MM.1S (cell line): ENCODE measurements at regions not wholly inside any gene's neighbourhood (a gene's known extent, or its start where the extent isn't known, plus 50 kb on each side); places are given as distances from the start of the nearest gene placed in this dataset.

Source experiments
- DNase-seq: peaks from one replicate; pipeline ENCODE4 v3.0.0-alpha.2; 2015
- H2AFZ ChIP-seq: fragments of 300-600 bp; sonication (generic); 2 replicates; pipeline ENCODE4 v1.6.0; 2016; ENCODE audit warnings: antibody characterized with exemption, low read length
- H3F3A ChIP-seq: fragments of 300-600 bp; sonication (generic); 2 replicates; pipeline ENCODE4 v1.6.1; 2016; ENCODE audit warnings: mild to moderate bottlenecking, antibody characterized with exemption, low read length, moderate library complexity, mixed read lengths; ENCODE audit not compliant: insufficient read depth
- H3K27ac ChIP-seq: fragments of 300-600 bp; sonication (generic); 2 replicates; pipeline ENCODE4 v1.5.1; 2016; ENCODE audit warnings: mild to moderate bottlenecking, low read length
- H3K27me3 ChIP-seq: fragments of 300-600 bp; sonication (generic); replicated peaks from 2 replicates; pipeline ENCODE4 v1.6.0; 2016; ENCODE audit warnings: low read length; ENCODE audit not compliant: insufficient read depth
- H3K36me3 ChIP-seq: fragments of 300-600 bp; sonication (generic); replicated peaks from 2 replicates; pipeline ENCODE4 v1.6.1; 2016; ENCODE audit warnings: mild to moderate bottlenecking, low read length, mixed read lengths; ENCODE audit not compliant: insufficient read depth
- H3K4me1 ChIP-seq: fragments of 300-600 bp; sonication (generic); 2 replicates; pipeline ENCODE4 v1.6.1; 2016; ENCODE audit warnings: low read length, mixed read lengths
- H3K4me2 ChIP-seq: fragments of 300-600 bp; sonication (generic); 2 replicates; pipeline ENCODE4 v1.6.0; 2016; ENCODE audit warnings: low read depth, low read length
- H3K4me3 ChIP-seq: fragments of 300-600 bp; sonication (generic); 2 replicates; pipeline ENCODE4 v1.5.1; 2016; ENCODE audit warnings: low read length, mixed read lengths
- H3K79me2 ChIP-seq: fragments of 300-600 bp; sonication (generic); 2 replicates; pipeline ENCODE4 v1.6.1; 2016; ENCODE audit warnings: mixed run types, low read length, mixed read lengths
- H3K9ac ChIP-seq: fragments of 300-600 bp; sonication (generic); 2 replicates; pipeline ENCODE4 v1.6.1; 2016; ENCODE audit warnings: low read length, mixed read lengths
- H3K9me2 ChIP-seq: fragments of 300-600 bp; sonication (generic); replicated peaks from 2 replicates; pipeline ENCODE4 v1.6.1; 2016; ENCODE audit warnings: mild to moderate bottlenecking, low read length, mixed read lengths; ENCODE audit not compliant: insufficient read depth
- H3K9me3 ChIP-seq: fragments of 300-600 bp; sonication (generic); replicated peaks from 2 replicates; pipeline ENCODE4 v1.6.1; 2016; ENCODE audit warnings: mild to moderate bottlenecking, low read length, mixed read lengths; ENCODE audit not compliant: insufficient read depth
- H4K20me1 ChIP-seq: fragments of 300-600 bp; sonication (generic); 2 replicates; pipeline ENCODE4 v1.6.1; 2016; ENCODE audit warnings: mild to moderate bottlenecking, low read length, moderate library complexity, mixed read lengths; ENCODE audit not compliant: insufficient read depth
- CTCF ChIP-seq: fragments of 300-600 bp; sonication (generic); IDR thresholded peaks from 2 replicates; pipeline ENCODE4 v1.5.1; 2016; ENCODE audit warnings: antibody characterized with exemption, low read length, mixed read lengths
- EZH2 ChIP-seq: fragments of 300-600 bp; sonication (generic); optimal IDR thresholded peaks from 2 replicates; pipeline ENCODE3; 2017; ENCODE audit warnings: low read depth, mild to moderate bottlenecking, antibody characterized with exemption, low read length, mixed read lengths
- EZH2phosphoT487 ChIP-seq: fragments of 300-600 bp; sonication (generic); IDR thresholded peaks from 2 replicates; pipeline ENCODE4 v1.6.1; 2018; ENCODE audit warnings: antibody characterized with exemption, low read length

- Histone ChIP-seq H2AFZ (no peak overlapping the region), H3K9me2 (no peaks in the 10 kb centered on the region), H3K9ac (no peak overlapping the region), H3K4me2 (no peak overlapping the region), H3K4me3 (no peak overlapping the region), H3K36me3 (no peaks in the 10 kb centered on the region), H3K4me1 (no peaks in the 10 kb centered on the region), H3F3A (no peaks in the 10 kb centered on the region), H3K9me3 (no peaks in the 10 kb centered on the region), H3K79me2 (no peaks in the 10 kb centered on the region), H3K27me3 (no peaks in the 10 kb centered on the region), H3K27ac (no peak overlapping the region), H4K20me1 (no peaks in the 10 kb centered on the region)
- DNase-seq: no peak
- TF ChIP-seq EZH2phosphoT487 (no peak), EZH2 (no peak), CTCF (no peak)
Measured at GRCh38 chr3:70803891-70804290, 491.5 kb upstream of the MDFIC2 start.

- DNase-seq: no peak
- Histone ChIP-seq H3K4me3 (no peak overlapping the region), H3K9ac (no peak overlapping the region), H3K4me1 (no peaks in the 10 kb centered on the region), H4K20me1 (no peaks in the 10 kb centered on the region), H2AFZ (no peak overlapping the region), H3K36me3 (no peaks in the 10 kb centered on the region), H3K27ac (no peak overlapping the region), H3K27me3 (no peaks in the 10 kb centered on the region), H3K9me3 (no peaks in the 10 kb centered on the region), H3K9me2 (no peaks in the 10 kb centered on the region), H3F3A (no peaks in the 10 kb centered on the region), H3K79me2 (no peaks in the 10 kb centered on the region), H3K4me2 (no peak overlapping the region)
- TF ChIP-seq CTCF: no peak
- no peak for TF ChIP-seq EZH2phosphoT487
- TF ChIP-seq EZH2: no peak
Measured at GRCh38 chr3:70803319-70803718, 490.9 kb upstream of the MDFIC2 start.

GRCh38 chr3:70800951-70801350 lies 488.5 kb upstream of the MDFIC2 start:
- H3K9ac ChIP-seq: no peak overlapping the region
- no peaks in the 10 kb centered on the region for H3K27me3 ChIP-seq
- H3K27ac ChIP-seq: no peak overlapping the region
- TF ChIP-seq CTCF: no peak
- TF ChIP-seq EZH2: no peak
- TF ChIP-seq EZH2phosphoT487: no peak
- no peak overlapping the region for H3K4me3 ChIP-seq
- no peak overlapping the region for H2AFZ ChIP-seq
- H3K79me2 ChIP-seq: no peaks in the 10 kb centered on the region
- DNase-seq: no peak
- no peak overlapping the region for H3K4me2 ChIP-seq
- no peaks in the 10 kb centered on the region for H3K9me2 ChIP-seq
- no peaks in the 10 kb centered on the region for H3F3A ChIP-seq
- H3K4me1 ChIP-seq: no peaks in the 10 kb centered on the region
- no peaks in the 10 kb centered on the region for H4K20me1 ChIP-seq
- no peaks in the 10 kb centered on the region for H3K36me3 ChIP-seq
- no peaks in the 10 kb centered on the region for H3K9me3 ChIP-seq
